Astrocyte of the cerebellum (primary cell): ENCODE measurements at regions not wholly inside any gene's neighbourhood (a gene's known extent, or its start where the extent isn't known, plus 50 kb on each side); places are given as distances from the start of the nearest gene placed in this dataset.

Experiments
- DNase-seq: peaks from one replicate; pipeline ENCODE4 v3.0.0-alpha.2; 2011; ENCODE audit warnings: low read depth
- H3K4me3 ChIP-seq: 2 replicates; pipeline ENCODE4 v1.5.1; 2011; ENCODE audit warnings: mild to moderate bottlenecking, low read depth, low read length, moderate library complexity
- in situ Hi-C: cut with HindIII; loops from 2 replicates; pipeline ENCODE4 v1.10.0; 2017; ENCODE audit warnings: low sequenced_read_pairs
- TF ChIP-seq, protein P1 (sequence below): IDR thresholded peaks from 2 replicates; pipeline ENCODE4 v1.5.1; 2012; ENCODE audit warnings: low read length, low read depth, moderate library complexity, mild to moderate bottlenecking; ENCODE audit errors: missing control alignments

DNA sequence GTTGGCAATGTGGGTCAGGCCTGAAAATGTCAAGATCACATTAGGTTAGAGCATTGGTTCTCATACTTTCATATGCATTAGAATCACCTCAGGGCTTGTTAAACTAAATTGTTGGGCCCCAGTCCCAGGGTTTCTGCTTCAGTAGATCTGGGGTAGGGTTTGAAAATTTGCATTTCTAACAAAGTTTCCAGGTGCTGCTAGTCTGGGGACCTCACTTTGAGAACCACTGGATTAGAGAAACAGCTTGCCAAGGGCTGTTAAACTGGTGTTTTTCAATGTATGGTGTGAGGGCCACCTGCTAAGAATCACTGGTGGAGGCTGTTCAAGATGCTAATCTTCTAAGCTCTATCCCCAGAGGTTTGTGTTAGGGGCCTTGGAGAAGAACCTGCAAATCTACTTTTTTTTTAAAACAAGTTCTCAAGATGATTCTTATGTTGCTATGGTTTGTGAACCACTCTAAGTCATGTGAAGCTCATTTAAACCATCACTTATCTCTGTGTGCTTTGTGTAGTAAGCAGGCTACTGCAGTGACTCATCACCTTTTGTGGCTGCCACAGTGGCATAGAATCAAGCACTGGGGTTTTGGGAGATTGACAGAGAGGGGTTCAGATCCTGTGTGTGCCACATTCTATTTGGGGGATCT, 152.2 kb downstream of the S1PR1 start:
- no peak for DNase-seq
- TF ChIP-seq, protein P1, sequence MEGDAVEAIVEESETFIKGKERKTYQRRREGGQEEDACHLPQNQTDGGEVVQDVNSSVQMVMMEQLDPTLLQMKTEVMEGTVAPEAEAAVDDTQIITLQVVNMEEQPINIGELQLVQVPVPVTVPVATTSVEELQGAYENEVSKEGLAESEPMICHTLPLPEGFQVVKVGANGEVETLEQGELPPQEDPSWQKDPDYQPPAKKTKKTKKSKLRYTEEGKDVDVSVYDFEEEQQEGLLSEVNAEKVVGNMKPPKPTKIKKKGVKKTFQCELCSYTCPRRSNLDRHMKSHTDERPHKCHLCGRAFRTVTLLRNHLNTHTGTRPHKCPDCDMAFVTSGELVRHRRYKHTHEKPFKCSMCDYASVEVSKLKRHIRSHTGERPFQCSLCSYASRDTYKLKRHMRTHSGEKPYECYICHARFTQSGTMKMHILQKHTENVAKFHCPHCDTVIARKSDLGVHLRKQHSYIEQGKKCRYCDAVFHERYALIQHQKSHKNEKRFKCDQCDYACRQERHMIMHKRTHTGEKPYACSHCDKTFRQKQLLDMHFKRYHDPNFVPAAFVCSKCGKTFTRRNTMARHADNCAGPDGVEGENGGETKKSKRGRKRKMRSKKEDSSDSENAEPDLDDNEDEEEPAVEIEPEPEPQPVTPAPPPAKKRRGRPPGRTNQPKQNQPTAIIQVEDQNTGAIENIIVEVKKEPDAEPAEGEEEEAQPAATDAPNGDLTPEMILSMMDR = no peak
- in situ Hi-C loops = no loop called here
- no peak overlapping the region for H3K4me3 ChIP-seq

DNA sequence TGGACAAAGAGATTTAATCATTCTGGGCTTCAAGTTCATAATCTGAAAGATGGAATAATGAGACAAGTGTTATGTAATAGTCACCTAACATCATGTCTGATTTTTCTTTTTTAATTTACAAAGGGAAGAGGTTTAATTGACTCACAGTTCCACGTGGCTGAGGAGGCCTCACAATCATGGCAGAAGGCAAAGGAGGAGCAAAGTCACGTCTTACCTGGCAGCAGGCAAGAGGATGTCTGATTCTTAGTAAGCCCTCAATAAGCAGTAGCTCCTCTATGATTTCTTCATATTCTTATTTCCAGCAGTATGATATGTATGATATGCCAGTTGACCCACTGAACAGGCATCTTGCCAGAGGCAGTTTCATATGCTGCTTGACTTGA, 152.7 kb downstream of the S1PR1 start:
- DNase-seq = no peak
- no peak overlapping the region for H3K4me3 ChIP-seq
- in situ Hi-C loops = no loop called here
- TF ChIP-seq, protein P1 = no peak

DNA sequence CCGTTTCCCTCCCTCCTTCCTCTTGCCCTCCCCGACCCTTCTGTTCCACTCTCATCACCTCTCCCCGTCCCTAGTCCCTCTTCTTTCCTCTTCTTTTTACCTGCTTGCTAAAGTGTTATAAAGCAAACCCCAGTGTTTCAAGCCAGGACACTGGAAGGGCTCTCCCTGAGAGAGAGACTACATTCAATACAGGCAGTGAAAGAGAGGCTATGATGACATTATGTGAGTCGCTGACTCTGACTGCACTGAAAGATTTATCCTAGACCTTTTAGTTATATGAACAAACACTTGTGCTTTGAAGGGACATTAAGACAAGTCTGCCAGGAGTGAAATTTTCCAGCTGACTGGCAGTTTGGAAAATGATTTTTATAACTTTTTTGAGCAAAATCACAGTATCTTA, 155.7 kb downstream of the S1PR1 start:
- TF ChIP-seq, protein P1 = no peak
- no peak overlapping the region for H3K4me3 ChIP-seq
- in situ Hi-C loops = no loop called here
- DNase-seq = no peak

DNA sequence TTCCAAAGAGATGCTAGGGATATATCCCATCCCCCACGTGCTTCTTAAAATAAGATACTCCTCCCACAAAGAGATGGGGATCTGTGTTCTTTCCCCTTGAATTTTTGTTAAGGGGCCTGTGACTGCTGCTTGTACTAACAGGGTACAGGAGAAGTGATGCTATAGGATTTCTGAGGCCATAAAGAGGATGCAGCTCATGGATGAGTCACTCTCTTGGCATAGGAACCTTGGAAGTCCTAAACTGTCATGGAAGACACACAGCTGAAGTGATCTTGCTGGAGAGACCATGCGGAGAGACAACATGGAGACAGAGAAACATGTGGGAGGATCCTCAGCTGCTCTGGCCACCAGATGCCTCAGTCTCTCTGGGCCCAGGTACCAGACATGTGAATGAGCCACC, 157.2 kb downstream of the S1PR1 start:
- in situ Hi-C loops = no loop called here

DNA sequence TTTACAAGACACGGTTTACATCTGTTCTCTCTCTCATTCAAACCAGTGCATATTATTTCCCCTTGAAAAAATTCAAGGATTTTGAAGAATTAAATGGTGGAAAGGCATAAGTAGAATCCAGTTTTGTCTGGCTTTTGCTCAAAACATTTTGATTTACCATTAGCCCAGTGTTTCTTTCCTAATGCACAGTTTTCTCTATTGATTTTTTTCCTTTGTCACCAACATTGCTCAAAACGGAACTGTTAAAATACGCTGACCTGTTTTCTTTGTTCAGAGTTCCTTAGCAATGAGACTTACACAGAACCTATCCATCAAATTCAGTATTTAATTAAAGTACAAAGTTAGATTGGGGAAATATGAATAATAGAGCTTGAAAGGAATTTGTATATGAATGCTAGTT, 162.4 kb downstream of the S1PR1 start:
- in situ Hi-C loops = no loop called here
- TF ChIP-seq, protein P1 = no peak
- no peak overlapping the region for H3K4me3 ChIP-seq
- DNase-seq = no peak

More for the DNA sequence above, 157.2 kb downstream of the S1PR1 start:
- TF ChIP-seq, protein P1 = no peak
- H3K4me3 ChIP-seq = no peak overlapping the region
- no peak for DNase-seq

DNA sequence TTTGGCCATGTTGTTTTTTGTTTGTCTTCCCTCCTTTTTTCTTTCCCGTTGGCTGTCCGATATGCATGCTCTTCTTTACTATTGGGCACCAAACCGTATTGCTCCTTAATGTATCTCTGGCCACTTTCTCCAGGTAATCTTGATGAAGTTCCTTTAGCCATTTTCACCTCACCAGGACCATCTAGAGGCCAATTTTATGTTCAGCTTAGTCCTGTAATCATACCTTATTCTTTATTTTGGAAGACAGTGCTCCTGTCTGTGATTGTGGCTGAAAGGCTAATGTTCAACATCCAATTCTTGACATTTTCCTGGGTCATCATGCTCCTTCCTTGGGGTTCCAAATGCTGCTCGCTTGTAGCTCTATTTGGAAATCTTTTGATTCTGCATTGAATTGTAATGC, 169.5 kb downstream of the S1PR1 start:
- no peak overlapping the region for H3K4me3 ChIP-seq
- DNase-seq = no peak
- TF ChIP-seq, protein P1 = no peak
- in situ Hi-C loops = no loop called here
